GM18909 (cell line): ENCODE measurements at regions not wholly inside any gene's neighbourhood (a gene's known extent, or its start where the extent isn't known, plus 50 kb on each side); places are given as distances from the start of the nearest gene placed in this dataset.

ENCODE experiments used
- ATAC-seq: cut with Tn5 transposase; IDR thresholded peaks from one replicate; pipeline ENCODE4 v1.9.1; 2021; ENCODE audit warnings: mild to moderate bottlenecking; ENCODE audit not compliant: unreplicated experiment, poor library complexity

GRCh38 chr2:146214394-146214929 is 1630.4 kb upstream of the ACVR2A start:
- ATAC-seq, result no peak

- ATAC-seq, result no peak
Measured at GRCh38 chr2:146213674-146214073, 1631.2 kb upstream of the ACVR2A start.

GRCh38 chr2:146212602-146213001 is 1632.2 kb upstream of the ACVR2A start:
- ATAC-seq, result no peak

GRCh38 chr2:146209842-146210275 is 1635.0 kb upstream of the ACVR2A start:
- no peak for ATAC-seq

GRCh38 chr2:146207901-146208300 is 1636.9 kb upstream of the ACVR2A start:
- ATAC-seq, result no peak

- ATAC-seq, result no peak
Measured at GRCh38 chr2:146207417-146207816, 1637.4 kb upstream of the ACVR2A start.

GRCh38 chr2:146203064-146203624 is 1641.7 kb upstream of the ACVR2A start:
- no peak for ATAC-seq

GRCh38 chr2:146193619-146194018 is 1651.2 kb upstream of the ACVR2A start:
- ATAC-seq, result no peak

GRCh38 chr2:146189541-146189940 is 1655.3 kb upstream of the ACVR2A start:
- no peak for ATAC-seq

GRCh38 chr2:146173934-146174333 is 1654.0 kb upstream of the ZEB2 start:
- no peak for ATAC-seq

GRCh38 chr2:146161256-146161882 is 1641.5 kb upstream of the ZEB2 start:
- ATAC-seq, result no peak

GRCh38 chr2:146158072-146158674 is 1638.3 kb upstream of the ZEB2 start:
- ATAC-seq, result no peak

- ATAC-seq, result no peak
Measured at GRCh38 chr2:146147448-146148012, 1627.6 kb upstream of the ZEB2 start.

- no peak for ATAC-seq
Measured at GRCh38 chr2:146143971-146144370, 1624.1 kb upstream of the ZEB2 start.

GRCh38 chr2:146138820-146139219 is 1618.9 kb upstream of the ZEB2 start:
- no peak for ATAC-seq

- no peak for ATAC-seq
Measured at GRCh38 chr2:146135245-146135644, 1615.3 kb upstream of the ZEB2 start.

- no peak for ATAC-seq
Measured at GRCh38 chr2:146131785-146132184, 1611.9 kb upstream of the ZEB2 start.

GRCh38 chr2:146131048-146131447 is 1611.1 kb upstream of the ZEB2 start:
- no peak for ATAC-seq

GRCh38 chr2:146130290-146130689 is 1610.4 kb upstream of the ZEB2 start:
- no peak for ATAC-seq

GRCh38 chr2:146129231-146129630 is 1609.3 kb upstream of the ZEB2 start:
- ATAC-seq, result no peak

- no peak for ATAC-seq
Measured at GRCh38 chr2:146128216-146128615, 1608.3 kb upstream of the ZEB2 start.
